ENCODE measurements at regions not wholly inside any gene's neighbourhood (a gene's known extent, or its start where the extent isn't known, plus 50 kb on each side); places are given as distances from the start of the nearest gene placed in this dataset.
"Not testable (repeated sequence)": the region's sequence is repeated elsewhere in the genome, so short reads cannot be mapped to it uniquely, and the experiment has no call there.

DNA sequence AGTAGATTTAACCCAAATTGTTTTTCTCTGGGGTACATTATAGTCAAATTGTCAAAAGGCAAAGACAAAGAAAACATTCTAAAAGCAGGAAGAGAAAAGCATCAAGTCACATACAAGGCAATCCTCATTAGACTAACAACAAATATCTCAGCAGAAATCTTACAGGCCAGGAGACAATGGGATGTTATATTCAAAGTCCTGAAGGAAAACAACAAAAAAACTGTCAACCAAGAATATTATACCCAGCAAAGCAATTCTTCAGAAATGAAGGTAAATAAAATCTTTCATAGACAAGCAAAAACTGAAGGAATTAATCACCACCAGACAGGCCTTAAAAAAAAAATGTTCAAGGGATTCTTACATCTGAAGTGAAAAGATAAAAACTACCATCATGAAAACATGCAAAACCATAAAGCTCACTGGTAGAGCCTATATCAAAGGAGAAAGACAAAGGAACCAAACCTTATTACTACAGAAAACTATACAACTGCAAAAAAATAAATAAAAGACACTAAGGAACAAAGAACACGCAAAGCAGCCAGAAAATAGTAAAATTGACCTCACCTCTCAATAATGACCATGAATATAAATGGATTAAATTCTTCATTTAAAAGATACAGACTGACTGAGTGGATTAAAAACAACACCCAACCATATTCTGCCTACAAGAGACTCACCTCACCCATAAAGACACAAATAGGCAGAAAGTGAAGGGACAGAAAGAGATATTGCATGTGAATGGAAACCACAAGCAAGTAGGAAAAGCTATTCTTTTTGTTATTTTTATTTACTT, 113.8 kb upstream of the ZC3H11B start:
- DNase-seq (ENCODE audit: low spot score), result no peak

DNA sequence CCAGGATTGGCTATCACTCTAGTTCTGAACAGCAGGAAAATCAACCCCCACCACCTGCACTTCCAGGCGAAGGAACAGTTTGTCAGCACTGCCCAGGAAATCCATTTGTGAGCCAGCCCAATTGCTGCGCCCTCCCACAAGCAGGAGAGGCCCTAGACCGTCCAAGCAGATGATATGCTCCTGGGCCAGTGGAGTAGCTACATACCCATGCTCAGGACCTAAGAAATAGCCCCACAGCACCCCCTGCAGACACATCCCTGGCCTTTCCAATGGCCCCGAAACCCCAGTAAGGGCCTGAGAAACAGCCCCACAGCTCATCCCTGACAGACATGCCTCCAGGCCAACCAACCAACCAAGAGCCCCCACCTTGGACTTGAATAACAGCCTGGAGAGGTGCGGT, 111.5 kb upstream of the ZC3H11B start:
- DNase-seq (ENCODE audit: low spot score), result no peak

DNA sequence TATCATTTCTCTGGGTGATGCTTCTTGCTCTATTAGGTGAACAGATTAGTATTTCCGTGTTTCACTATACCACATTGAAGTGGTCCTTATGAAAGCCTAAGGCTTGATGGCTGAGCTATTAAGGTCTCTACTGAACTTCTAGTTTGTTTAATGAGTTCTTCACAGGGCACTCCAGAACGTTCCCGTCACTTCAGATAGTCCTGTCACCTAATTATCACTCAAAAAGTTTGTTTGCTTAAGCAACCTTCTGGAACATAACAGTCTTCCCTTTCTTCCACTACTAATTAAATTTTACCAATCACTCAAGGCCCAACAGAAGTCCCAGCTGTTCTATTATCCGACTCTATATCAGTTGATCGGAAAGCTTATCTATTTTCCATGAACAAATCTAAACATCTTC, 104.6 kb upstream of the ZC3H11B start:
- DNase-seq (ENCODE audit: low spot score), result no peak

DNA sequence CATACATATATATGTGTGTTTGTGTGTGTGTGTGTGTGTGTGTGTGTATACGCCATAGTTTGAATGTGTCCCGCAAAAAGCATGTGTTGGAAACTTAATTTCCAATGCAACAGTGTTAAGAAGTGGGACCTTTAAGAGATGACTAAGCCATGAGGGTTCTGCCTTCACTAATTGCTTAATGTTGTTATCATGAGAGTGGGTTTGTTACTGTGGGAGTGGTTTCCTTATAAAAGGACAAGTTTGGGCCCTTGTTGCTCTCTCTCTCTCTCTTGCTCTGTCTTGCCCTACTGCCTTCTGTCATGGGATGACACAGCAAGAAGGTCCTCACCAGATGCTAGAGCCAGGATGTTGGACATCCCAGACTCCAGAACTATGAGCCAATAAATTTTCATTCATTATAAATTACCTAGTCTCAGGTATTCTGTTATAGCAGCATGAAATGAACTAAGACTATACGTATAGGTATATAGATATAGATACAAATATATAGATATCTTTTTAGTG, 103.8 kb upstream of the ZC3H11B start:
- DNase-seq (ENCODE audit: low spot score), result no peak

DNA sequence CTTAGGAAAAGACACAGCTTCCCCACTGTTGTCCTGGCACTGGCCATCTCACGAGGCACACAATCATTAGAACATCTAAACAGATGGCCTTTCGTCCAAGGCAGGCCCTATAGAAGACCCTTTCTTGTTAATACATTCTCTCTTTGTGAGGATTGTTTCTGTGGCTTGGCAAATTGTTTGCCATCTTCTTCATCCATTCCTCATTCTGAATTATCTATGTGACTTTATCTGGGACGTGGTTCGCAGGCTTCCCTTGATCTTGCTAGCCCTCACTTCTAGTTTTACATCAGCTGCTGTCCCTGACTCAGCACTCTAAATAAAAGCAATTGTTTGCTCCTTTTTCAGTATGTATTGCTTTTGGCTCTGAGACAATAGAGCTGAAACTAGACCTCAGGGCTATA, 101.1 kb upstream of the ZC3H11B start:
- DNase-seq (ENCODE audit: low spot score), result no peak

DNA sequence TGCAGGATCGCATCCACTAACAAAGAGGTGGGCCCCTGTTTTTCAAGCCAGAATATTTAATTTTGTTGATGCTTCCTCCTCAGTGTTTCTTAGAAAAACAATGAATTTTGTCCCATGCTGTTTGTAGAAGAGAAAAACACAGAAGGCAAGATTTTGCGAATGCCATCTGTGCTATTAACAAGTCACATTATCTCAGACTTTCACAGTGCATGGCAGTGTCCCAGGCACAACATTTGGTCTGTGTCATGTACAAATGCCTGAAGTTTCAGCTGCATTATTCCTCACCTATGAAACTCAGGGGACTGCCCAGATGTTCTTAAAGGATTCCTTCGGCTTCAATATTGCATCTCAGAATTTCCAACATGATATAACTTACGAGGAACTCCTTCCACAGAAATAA, 99.6 kb upstream of the ZC3H11B start:
- no peak for DNase-seq (ENCODE audit: low spot score)

DNA sequence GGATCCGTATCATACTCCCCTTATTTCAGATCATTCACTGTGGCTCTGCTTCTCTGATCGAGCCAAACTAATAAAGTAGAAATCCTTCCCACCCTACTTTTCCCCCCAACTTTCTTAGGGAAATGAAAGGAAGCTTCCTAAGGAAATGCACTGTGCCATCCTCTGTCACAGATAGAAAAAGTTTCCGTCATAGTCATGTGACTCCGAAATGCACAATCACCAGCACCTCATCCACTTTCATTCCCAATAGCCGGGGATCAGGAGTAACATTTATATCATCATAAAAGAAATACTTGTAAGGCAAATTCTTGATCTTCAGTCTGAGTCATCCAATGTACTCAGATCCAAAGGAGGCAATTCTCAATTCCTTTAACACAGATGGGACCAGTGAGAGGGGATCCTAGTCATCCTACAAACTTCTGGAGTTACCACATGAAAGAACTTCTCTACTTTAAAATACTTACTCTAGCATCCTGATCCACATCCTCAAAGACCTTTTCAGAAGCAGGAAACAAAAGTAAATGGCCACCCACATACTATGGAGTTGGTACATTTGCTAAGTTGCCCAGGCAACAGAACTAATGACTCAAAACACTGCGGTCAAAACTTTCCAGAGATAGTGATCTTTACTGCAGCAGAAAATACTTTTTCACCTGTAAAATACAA, 97.8 kb upstream of the ZC3H11B start:
- no peak for DNase-seq (ENCODE audit: low spot score)

DNA sequence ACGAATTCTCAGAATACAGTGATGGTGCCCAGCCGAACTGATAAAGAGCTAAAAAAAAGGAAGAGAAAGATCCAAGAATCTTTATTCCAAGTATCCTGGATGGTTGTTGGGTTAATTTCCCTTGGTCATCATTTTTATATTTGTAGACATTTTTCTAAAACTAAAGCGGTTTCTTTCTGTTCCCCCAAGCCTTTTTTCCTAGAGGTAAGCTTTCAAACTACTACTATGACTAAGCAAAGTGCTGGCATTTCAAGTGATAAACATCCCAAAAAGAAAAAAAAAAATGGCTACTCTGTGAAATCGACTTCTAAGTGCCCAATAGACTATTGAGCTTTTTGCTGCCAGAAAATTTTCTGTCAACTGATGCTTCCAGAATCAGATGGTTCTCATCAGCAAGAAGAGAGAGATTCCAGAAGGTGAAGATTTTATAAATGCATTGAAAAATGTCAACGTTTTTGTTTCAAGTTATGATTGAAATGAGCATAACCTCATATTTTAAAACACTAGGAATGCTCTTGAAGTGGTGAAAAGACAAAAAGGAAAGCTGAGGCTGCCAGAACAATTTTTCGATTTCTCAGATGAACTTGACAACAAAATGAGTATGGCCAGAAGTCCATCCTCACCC, 96.1 kb upstream of the ZC3H11B start:
- no peak for DNase-seq (ENCODE audit: low spot score)

DNA sequence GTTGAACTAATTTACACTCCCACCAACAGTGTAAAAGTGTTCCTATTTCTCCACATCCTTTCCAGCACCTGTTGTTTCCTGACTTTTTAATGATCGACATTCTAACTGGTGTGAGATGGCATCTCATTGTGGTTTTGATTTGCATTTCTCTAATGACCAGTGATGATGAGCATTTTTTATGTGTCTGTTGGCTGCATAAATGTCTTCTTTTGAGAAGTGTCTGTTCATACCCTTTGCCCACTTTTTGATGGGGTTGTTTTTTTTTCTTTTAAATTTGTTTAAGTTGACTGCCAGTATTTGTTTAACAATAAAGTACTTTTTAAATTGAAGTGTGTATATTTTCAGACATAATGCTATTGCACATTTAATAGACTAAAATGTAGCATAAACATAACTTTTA, 95.0 kb upstream of the ZC3H11B start:
- DNase-seq (ENCODE audit: low spot score), result not testable (repeated sequence)

DNA sequence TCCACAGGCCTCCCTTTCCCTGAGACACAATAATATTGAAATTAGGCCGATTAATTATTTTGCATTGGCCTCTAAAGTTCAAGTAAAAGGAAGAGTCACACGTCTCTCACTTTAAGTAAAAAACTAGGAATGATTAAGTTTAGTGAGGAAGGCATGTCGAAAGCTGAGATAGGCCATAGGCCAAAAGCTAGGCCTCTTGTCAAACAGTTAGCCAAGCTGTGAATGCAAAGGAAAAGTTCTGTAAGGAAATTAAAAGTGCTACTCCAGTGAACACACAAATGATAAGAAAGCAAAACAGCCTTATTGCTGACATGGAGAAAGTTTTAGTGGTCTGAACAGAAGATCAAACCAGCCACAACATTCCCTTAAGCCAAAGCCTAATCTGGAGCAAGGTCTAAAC, 91.4 kb upstream of the ZC3H11B start:
- DNase-seq (ENCODE audit: low spot score), result not testable (repeated sequence)

DNA sequence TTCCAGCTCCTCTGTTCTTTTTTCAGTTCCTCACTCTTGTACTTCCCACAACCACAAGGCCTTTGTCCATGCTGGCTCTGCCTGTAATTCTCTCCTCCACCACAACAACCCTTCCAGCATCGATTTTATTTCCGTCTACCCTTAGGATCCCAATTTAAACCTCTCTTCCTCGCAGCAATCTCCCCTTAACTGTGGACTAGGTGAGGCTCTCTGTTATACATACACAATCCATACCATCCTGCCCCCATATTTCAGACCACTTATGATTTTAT, 90.4 kb upstream of the ZC3H11B start:
- no peak for DNase-seq (ENCODE audit: low spot score)

DNA sequence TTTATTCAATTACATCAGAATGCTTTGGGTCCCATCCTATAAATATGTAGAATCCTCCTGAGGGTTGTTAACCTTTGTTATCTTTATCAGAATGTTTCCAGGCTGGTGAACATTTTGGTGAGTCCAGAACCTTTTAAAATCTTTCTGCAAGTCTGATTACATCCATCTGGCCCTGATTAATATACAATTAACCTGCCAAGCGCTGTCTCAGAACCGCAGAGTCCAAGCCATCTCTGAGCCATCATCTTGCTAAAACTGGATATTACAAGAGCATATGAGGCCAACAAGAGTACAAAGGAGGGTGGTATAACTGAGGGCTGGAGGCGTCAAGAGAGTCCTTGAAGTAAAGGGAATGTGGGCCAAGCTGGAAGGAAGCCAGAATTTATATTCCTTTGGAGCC, 88.6 kb upstream of the ZC3H11B start:
- DNase-seq (ENCODE audit: low spot score), result no peak

DNA sequence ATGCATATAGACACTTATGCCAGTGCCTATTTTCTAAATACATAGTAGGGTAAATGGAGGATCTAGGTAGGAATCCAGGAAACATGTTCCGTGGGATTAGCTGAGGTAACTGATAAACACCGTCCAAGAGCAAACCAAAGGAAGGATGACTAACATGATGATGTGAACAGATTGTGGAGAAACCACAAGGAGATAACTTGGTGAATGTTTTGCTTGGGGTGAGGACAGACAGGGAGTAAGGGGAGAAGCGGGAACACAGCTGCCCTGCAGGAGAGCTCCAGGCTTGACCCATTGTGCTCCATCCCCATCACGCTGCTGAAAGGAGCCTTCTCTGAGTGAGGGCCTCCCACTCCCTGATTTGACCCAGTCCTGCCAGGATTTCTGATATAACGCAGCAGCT, 87.0 kb upstream of the ZC3H11B start:
- DNase-seq (ENCODE audit: low spot score), result no peak

DNA sequence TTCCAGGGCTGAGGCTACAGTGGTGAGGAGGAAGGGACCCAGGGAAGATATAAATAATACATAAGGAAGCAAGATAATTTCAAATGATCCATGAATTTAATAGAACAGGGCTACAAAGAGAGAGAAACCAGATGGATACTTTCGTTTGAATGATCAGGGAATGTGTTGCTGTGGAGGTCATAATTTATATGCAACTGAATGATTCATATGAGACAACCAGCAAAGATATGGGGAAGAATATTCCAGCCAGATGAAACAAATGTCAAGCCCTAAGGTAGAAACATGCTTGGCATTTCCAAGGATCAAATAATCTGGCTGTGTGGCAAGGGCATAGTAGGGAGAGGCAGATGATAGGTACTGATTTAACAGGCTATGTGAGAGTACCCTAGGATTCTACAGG, 84.8 kb upstream of the ZC3H11B start:
- no peak for DNase-seq (ENCODE audit: low spot score)

DNA sequence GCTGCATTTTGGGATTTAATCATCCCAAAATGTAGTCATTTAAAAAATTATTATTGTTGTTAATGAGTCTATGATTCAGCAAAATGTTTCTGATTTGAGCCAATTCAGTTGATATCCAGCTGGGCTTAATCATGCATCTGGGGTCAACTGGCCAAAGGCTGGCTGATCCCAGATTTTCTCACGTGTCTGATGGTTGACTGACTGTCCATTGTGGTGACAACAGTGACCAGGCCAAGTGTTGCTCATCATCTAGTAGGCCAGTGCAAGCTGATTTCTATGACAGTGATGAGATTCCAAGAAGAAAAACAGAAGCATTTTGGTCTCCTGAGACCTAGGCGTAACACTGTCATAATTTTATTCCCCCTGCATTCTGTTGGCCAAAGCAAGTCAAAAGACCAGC, 80.1 kb upstream of the ZC3H11B start:
- no peak for DNase-seq (ENCODE audit: low spot score)

DNA sequence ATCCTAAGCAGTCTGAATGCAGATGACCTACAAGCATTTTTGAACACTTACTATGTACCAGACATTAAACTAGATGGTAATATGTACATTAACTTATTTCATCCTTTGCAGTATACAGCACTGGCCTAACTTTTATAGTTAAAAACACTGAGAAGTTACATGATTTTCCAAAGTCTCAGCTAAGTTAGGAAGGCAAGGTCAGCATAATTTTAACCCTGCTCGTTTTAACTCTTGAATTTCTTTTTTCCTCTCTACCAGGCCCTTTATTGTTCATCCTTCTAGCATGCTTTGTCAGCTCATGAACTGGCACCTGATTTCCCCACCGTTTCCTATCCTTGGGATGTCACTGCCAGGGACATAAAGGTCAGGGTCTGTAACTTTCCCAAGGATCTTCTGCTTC, 76.9 kb upstream of the ZC3H11B start:
- no peak for DNase-seq (ENCODE audit: low spot score)

DNA sequence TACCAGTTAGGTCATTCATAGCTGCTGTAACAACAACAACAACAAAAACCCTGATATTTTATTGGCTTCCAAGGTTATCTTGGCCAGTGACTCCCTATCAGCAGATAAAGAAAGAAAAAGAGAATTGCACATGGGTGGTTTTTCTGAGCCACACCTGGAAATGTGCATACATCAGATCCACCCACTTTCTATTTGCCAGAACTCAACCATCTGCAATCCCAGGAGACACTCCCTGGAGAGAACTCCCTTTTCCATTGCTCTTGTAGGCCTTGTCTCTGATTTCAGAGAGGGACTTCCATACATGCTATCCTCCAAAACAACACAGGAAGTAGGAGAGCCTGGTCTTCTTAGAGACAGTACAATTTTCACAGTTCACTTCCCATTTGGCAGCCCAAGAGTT, 74.9 kb upstream of the ZC3H11B start:
- no peak for DNase-seq (ENCODE audit: low spot score)

DNA sequence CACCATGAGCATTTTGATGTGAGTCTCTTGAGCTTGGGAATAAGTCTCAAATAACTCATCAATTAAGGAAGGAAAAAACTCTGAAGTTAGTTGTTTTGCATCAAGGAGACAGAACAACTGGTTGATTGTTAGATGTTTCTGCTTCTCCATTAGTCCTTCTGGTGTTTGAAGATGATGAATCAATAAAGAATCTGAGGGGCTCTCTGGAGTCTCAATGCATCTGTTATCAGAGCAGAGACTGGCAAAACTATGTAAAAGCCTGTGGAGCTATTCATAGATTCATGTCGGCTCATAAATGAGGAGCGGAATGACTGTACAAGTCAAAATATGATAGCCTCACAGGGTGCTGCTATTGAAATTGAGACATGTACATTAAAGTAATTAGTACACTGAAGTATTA, 73.3 kb upstream of the ZC3H11B start:
- no peak for DNase-seq (ENCODE audit: low spot score)

DNA sequence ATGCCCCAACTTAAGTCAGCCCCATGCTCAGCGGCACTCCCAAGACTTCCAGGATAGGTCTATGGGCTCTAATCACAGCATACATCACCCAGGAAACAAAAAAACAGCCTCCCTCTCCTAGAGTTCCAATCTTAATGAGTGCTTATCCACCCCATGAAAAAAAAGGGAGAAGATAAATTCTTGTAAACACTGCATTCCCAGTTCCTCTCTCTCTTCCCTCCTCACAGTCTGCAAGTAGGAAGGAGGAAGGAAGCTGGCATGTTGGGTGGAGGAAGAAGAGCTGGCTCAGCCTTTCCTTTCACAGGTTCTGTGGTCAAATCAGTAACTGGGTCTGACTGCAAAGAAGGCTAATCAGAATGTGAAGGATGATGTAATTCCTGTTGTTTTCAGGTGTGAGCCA, 69.9 kb upstream of the ZC3H11B start:
- DNase-seq (ENCODE audit: low spot score), result no peak

DNA sequence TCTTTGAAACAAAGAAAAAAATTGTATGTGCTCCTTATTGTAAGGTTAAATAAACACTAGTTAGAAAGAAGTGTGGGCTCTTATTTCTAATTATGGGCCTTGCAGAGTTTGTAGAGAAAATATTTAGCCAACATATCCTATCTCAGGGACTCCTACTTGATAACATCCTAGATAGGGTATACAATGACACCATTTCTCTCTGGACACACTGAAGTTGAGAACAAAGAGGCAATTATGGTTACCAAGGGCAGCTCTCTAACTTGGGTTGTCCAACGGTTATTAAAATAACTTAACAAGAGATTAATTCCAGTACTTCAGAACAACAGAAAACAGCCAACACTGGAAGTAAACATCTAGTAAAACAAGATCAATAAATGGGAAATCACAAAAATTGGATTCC, 69.0 kb upstream of the ZC3H11B start:
- no peak for DNase-seq (ENCODE audit: low spot score)

DNA sequence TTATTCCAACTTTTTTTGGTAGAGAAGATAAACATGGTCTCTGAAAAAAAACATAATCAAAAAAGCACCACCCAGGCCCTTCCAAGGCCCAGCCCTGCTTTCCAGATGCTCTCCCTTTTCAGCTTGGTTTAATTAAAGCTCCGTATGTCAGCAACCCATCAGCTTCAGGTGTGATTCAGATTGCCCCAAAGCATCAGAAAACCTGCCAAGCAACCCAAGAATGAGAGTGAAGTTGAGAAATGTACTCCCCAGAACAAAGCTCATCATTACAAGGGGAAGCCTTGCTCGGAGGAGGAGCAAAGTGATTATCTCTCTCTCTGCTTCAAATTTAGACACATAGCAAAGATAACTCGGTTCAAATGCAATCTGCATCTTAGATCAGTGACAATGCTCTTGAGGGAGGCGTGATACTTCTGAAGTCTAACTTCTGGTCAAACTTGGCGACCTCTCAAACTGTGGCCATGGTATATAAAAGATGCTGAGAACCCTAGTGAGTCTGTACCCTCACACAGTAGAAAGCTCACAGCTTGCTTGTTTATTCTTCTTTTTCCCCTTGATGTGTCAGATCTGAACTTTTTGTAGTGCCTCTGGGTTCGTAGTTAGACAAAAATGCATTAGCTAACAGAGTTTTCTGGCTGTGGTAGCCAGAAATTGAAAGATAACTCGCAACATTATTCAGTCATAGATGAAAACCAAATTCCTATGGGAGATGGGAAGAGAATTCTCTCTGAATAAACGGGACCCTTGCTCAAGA, 63.3 kb upstream of the ZC3H11B start:
- DNase-seq (ENCODE audit: low spot score), result no peak

DNA sequence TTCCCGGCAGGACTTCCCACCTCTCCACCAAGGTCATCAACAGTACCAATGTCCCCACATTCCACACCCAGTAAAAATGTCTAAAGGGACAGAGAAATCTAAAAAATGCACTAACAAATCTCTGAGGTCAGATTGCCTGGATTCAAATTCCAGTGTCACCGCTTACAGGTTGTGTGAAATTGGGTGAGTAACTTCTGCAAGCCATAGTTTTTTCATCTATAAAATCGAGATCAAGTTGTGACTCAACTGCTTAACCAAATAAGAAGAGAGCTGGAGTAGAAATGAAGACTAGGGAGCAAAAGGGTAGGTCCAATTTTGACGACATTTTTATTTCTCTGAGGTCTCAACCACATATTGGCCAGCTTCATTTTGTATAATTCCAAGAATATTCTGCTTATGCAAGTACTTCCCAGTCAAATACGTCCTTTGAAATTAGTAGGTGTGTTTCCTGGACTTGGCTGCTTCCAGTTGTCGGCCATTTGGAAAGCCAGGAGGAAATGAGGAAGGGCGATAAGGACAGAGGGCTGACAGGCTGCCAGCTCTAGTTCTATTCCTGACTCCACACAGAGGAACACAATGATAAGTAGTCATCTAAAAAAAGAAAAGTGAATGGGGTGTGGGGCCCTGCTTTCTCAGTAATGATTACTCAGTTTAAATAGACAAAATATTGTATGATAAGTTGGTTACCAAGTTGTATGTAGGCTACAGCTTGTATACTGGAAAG, 57.7 kb upstream of the ZC3H11B start:
- DNase-seq (ENCODE audit: low spot score), result no peak
